ENCODE measurements at regions not wholly inside any gene's neighbourhood (a gene's known extent, or its start where the extent isn't known, plus 50 kb on each side); places are given as distances from the start of the nearest gene placed in this dataset.

DNA sequence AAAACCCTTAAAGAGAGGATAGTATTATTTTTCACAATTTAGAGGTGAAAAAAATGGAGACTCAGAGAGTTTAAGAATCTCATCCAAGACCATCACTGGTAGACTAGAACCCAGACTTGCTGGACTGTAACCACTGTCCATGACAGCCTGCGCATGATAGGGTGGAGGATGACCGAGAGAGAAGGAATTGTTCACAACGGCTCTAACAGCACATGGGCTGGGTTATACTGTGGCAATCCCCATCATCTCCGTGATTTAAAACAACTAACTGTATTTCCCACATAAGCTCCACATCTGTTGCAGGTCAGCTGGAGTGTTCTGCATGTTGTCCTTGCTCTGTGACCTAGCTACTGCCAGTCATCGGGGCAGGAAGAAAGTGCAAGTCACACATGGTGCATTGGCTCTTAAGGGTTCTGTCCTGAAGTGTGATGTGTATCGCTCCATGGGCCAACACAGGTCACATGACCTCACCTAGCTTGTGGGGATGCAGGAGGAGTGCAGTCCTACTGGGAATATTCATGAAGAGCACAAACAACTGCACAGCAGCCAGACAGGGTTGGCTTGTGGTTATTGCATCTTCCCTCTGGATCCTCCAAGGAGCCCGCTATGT lies 131.2 kb upstream of the MPHOSPH6 start:
- H3K9ac ChIP-seq (ENCODE audit: insufficient read depth, low read depth, low read length) = no peak overlapping the region
- ATAC-seq (peak; percentile 41; the same call in 1 of the 3 replicates), FAIRE-seq (no peak), DNase-seq (ENCODE audit: low spot score) (no peak)
- intact Hi-C loops (cut with micrococcal nuclease; ENCODE audit: unreplicated experiment) = no loop called here
- no peaks in the 10 kb centered on the region for H3K36me3 ChIP-seq (replicated peaks in 1 of 2; ENCODE audit: control insufficient read depth in 1 of 2, insufficient read depth in 2 of 2, low read length in 2 of 2)
- no peaks in the 10 kb centered on the region for H3K9me3 ChIP-seq (ENCODE audit: low read length)
- no peaks in the 10 kb centered on the region; a peak in 1 of 5 replicates for H3K27me3 ChIP-seq (ENCODE audit: control insufficient read depth in 1 of 2, insufficient read depth in 2 of 2, low read length in 2 of 2)
- TF ChIP-seq FOSL1 (CRISPR knock-in tag; IDR thresholded peaks at IDR 0.05; ENCODE audit: borderline replicate concordance) = no peak
- TF ChIP-seq, protein P1, sequence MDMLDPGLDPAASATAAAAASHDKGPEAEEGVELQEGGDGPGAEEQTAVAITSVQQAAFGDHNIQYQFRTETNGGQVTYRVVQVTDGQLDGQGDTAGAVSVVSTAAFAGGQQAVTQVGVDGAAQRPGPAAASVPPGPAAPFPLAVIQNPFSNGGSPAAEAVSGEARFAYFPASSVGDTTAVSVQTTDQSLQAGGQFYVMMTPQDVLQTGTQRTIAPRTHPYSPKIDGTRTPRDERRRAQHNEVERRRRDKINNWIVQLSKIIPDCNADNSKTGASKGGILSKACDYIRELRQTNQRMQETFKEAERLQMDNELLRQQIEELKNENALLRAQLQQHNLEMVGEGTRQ (IDR thresholded peaks at IDR 0.05; ENCODE audit: low read depth, low read length) = 0 out of 2 replicates have a peak, but pooled peaks have one; percentile 19
- TF ChIP-seq, protein P1 (CRISPR knock-in tag; IDR thresholded peaks at IDR 0.05; ENCODE audit: borderline replicate concordance) = no peak
- in situ Hi-C loops (cut with HindIII; ENCODE audit: extremely low pct_ligation_motif_present, low pct_unique_long_range_greater_than_20kb) = no loop called here
- no peak overlapping the region for H3K27ac ChIP-seq (ENCODE audit: extremely low read length, insufficient read depth, low read length)
- WGBS (ENCODE audit: low lambda C conversion rate) = 27% methylated on average over 7 of the region's 7 CpGs
- H2AFZ ChIP-seq (ENCODE audit: low read length) = no peak overlapping the region
- BruUV-seq (replicated peaks) = no TSS peak
- H4K20me1 ChIP-seq (ENCODE audit: insufficient read depth, low read length) = no peaks in the 10 kb centered on the region
- ChIA-PET POLR2A (no interaction called here), CTCF (ENCODE audit: low intra/inter-chr PET ratio, low total read pairs) (no interaction called here)
- H3K79me2 ChIP-seq (ENCODE audit: insufficient read depth, low read length) = no peaks in the 10 kb centered on the region
- H3K4me3 ChIP-seq (replicated peaks in 1 of 3; ENCODE audit: insufficient read depth in 1 of 3, low read depth in 2 of 3, low read length in 3 of 3) = no peak overlapping the region
- H3K4me2 ChIP-seq (ENCODE audit: low read depth, low read length) = no peak overlapping the region
- H3K4me1 ChIP-seq (ENCODE audit: insufficient read depth, low read length) = no peaks in the 10 kb centered on the region

DNA sequence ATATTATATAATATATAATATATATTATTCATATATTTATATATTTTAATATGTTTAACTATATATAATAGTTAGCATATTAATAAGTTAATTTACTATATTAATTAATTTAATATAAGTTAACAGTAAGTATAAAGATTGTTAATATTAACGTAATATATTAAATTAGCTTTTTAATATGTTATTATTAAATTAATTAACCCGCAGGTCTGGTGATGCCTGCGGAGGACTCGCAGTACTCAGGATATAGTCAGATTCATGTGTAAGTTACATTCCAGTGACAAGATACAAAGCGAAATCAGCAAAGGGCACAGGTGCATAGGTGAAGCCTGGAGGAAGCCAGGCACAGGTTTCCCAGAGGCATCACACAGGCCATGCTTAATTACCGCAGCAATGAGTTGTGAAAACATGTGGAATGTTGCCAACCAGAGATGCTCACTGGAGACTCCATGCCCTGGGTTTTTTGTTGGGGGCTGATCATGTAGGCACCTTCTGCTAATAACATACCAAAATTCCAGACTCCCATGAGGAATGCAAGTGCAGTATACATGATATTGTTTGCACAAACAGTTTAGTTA lies 130.4 kb upstream of the MPHOSPH6 start:
- no peaks in the 10 kb centered on the region; a peak in 1 of 5 replicates for H3K27me3 ChIP-seq (ENCODE audit: control insufficient read depth in 1 of 2, insufficient read depth in 2 of 2, low read length in 2 of 2)
- FAIRE-seq = no peak
- no peak overlapping the region for H3K4me3 ChIP-seq (replicated peaks in 1 of 3; ENCODE audit: insufficient read depth in 1 of 3, low read depth in 2 of 3, low read length in 3 of 3)
- H3K27ac ChIP-seq (ENCODE audit: extremely low read length, insufficient read depth, low read length) = no peak overlapping the region
- H3K4me2 ChIP-seq (ENCODE audit: low read depth, low read length) = no peak overlapping the region
- no peak overlapping the region for H3K9ac ChIP-seq (ENCODE audit: insufficient read depth, low read depth, low read length)
- H4K20me1 ChIP-seq (ENCODE audit: insufficient read depth, low read length) = no peaks in the 10 kb centered on the region
- no peaks in the 10 kb centered on the region for H3K9me3 ChIP-seq (ENCODE audit: low read length)
- ChIA-PET POLR2A (no interaction called here), CTCF (ENCODE audit: low intra/inter-chr PET ratio, low total read pairs) (no interaction called here)
- WGBS (ENCODE audit: low lambda C conversion rate) = 65% methylated on average over 6 of the region's 6 CpGs
- no peak for ATAC-seq
- H3K4me1 ChIP-seq (ENCODE audit: insufficient read depth, low read length) = no peaks in the 10 kb centered on the region
- BruUV-seq (replicated peaks) = no TSS peak
- H3K36me3 ChIP-seq (replicated peaks in 1 of 2; ENCODE audit: control insufficient read depth in 1 of 2, insufficient read depth in 2 of 2, low read length in 2 of 2) = no peaks in the 10 kb centered on the region
- no peak for TF ChIP-seq ZNF326 (CRISPR knock-in tag; IDR thresholded peaks at IDR 0.05; ENCODE audit: borderline replicate concordance)
- TF ChIP-seq TEAD3 (CRISPR knock-in tag; optimal IDR thresholded peaks at IDR 0.05; ENCODE audit: borderline replicate concordance) = no peak
- TF ChIP-seq, protein P2, sequence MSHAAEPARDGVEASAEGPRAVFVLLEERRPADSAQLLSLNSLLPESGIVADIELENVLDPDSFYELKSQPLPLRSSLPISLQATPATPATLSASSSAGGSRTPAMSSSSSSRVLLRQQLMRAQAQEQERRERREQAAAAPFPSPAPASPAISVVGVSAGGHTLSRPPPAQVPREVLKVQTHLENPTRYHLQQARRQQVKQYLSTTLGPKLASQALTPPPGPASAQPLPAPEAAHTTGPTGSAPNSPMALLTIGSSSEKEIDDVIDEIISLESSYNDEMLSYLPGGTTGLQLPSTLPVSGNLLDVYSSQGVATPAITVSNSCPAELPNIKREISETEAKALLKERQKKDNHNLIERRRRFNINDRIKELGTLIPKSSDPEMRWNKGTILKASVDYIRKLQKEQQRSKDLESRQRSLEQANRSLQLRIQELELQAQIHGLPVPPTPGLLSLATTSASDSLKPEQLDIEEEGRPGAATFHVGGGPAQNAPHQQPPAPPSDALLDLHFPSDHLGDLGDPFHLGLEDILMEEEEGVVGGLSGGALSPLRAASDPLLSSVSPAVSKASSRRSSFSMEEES (CRISPR knock-in tag; IDR thresholded peaks at IDR 0.05) = no peak
- TF ChIP-seq, protein P3, sequence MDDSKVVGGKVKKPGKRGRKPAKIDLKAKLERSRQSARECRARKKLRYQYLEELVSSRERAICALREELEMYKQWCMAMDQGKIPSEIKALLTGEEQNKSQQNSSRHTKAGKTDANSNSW (CRISPR knock-in tag; IDR thresholded peaks at IDR 0.05; ENCODE audit: borderline replicate concordance) = no peak
- no peak for TF ChIP-seq ZBTB38 (CRISPR knock-in tag; IDR thresholded peaks at IDR 0.05)
- in situ Hi-C loops (cut with HindIII; ENCODE audit: extremely low pct_ligation_motif_present, low pct_unique_long_range_greater_than_20kb) (no loop called here), intact Hi-C loops (cut with micrococcal nuclease; ENCODE audit: unreplicated experiment) (no loop called here)
- H2AFZ ChIP-seq (ENCODE audit: low read length) = no peak overlapping the region
- no peak for DNase-seq (ENCODE audit: low spot score)
- H3K79me2 ChIP-seq (ENCODE audit: insufficient read depth, low read length) = no peaks in the 10 kb centered on the region
